Dermis microvascular lymphatic vessel endothelial cell (primary cell): ENCODE measurements at regions not wholly inside any gene's neighbourhood (a gene's known extent, or its start where the extent isn't known, plus 50 kb on each side); places are given as distances from the start of the nearest gene placed in this dataset.
"Not testable (repeated sequence)": the region's sequence is repeated elsewhere in the genome, so short reads cannot be mapped to it uniquely, and the experiment has no call there.

Source experiments
- DNase-seq, 2 donors: peaks; one replicate each; pipeline versions ENCODE4 v3.0.0 to v3.0.0-alpha.2; 2010; ENCODE audit warnings: low read depth in 2 of 2

DNA sequence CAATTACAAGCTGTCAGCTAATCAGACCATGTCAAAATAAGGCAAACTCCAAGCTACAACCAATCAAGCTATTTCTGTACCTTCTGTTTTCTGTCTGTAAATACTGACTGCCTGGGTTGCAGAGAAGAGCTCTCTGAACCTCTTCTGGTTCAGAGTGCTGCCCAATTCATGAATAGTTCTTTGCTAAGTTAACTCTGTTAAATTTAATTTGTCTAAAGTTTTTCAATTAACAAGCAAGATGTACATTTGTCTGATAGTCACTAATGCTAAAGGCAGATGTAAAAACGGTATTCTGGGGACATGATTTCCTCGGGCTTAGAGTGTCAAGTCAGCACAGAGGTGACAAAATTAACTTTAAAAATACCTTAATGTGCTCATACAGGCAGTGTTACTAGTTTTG, 408.3 kb upstream of the CLINT1 start:
- DNase-seq = no peak

DNA sequence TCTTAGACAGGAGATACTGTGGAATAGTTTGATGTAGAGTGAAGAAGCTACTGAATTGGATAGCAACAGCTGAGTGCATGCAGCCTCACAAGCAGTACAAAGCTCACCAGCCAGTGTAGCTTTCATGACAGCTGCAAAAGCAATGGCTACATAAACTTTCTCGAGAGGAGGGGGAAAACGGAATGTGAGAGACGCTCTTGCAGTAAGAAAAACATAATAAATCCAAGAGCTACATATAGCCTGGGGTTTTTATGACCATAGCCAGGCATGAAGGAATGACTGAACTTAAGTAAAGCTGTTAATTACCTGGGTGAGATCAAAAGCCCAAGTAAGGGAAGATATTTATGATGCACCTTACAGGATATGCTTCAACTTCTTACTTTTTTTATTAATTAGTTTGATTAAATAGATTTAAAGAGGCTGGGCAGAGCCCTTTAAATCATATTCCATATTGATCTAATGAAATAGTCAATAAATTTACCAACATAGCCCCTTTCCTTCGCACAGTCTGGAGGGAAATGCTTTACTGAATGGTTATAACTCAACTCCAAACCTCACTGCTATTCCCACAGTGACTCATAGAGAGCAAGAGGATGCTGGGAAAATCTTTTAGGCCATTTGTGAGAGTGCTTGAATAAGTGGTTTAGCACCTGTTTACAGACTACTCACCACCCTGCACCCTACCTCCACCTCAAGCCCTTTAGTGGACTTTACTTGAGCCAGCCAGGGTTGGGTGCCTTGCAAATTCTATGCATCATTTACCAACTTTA, 407.2 kb upstream of the CLINT1 start:
- DNase-seq = no peak

DNA sequence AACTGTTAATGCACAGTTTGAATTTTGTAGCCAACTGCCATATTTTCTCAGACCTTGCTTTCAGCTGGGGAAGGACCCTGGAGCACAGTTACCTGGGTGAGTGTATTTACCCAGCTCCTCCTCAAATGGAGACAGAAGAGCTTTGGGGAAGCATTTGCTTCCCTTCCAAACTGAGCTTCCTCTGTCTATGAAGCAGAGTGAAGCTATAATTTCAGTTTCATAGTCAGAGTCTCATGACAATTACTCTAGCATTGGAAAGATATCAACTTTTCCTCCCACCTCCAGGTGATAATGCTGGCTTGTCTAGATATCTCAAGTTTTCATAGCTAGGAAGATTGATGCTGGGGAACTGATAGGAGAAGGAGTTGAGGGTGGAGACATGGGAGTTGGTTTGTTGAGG, 406.4 kb upstream of the CLINT1 start:
- no peak for DNase-seq

DNA sequence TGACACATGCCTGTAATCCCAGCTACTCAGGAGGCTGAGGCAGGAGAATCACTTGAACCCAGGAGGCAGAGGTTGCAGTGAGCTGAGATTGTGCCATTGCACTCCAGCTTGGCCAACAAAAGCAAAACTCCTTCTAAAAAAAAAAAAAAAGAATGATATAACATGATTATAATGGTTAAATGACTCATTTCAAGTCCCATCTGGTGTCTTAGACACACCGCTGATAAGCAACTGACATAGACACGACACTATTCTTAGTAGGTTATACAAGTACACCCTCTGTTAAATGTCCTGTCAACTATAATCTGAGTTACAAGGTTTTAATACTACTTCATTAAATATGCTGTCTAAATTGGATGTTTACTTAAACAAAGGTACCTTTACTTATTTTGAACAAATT, 405.3 kb upstream of the CLINT1 start:
- DNase-seq = no peak

DNA sequence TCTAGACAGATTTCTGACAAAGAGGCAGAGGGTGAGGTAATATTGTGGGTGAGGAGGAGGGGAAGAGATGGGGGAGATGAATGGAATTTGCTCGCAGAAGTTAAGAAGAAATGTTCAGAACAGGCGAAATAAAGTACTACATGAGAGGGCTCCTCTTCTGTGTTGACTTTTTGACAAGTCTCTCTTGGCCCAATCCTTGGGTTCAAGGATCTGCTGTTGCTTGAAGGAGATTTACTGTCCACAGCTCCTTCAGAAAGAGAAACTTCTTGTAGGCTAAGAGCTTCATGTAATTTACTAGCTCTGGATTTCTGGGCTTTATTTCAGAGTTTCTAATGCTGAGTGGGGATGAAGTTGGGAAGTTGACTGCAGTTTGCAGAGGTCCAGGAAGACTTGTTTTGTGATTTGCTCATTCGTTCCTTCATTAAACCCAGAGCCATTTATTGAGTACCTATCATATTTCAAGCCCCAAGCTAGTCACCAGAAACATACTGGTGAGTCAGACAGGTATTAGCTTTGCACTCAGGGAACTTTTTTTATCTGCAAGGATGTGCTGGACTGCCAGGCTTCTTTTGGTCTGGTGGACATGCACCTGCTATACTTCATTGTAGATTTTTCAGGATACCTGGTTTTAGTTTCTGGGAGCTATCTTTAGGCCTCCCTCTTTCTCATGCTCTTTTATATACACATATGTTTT, 402.9 kb upstream of the CLINT1 start:
- no peak for DNase-seq

DNA sequence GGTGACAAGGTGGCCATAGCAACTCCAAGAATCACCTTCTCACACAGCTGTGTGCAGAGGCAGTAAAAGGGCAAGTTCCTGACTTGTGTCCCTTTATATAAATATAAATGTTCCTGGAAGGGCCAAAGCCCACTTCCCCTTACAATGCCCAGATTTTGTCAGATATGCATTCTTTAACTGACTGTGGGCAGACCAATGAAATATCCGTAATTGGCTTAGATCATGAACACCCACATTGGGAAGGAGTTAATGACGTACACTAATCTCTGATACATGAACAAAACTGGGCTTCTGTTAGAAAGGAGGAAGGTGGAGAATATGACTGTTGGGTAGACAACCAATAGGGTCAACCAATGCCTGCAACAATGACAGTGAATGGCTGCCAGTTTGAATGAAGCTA, 397.2 kb upstream of the CLINT1 start:
- DNase-seq = no peak

DNA sequence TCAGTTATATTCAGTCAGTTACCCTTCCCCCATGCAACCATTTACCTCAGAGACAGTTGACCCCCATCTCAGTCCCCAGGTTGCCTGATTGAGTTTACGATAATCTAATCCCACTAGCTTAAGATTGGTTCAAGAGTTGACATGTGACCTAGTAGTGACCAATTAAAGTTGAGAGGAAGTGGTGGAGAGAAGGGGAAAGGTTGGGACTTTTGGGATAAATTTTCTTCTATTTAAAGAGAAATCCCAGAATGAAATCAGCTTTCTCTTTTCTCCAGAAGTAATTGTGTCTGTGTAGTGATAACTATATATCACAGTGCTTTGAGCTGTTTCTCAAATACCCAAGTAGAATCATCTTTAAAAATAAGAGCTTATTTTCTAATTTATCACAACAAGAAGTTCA, 396.7 kb upstream of the CLINT1 start:
- DNase-seq = no peak

DNA sequence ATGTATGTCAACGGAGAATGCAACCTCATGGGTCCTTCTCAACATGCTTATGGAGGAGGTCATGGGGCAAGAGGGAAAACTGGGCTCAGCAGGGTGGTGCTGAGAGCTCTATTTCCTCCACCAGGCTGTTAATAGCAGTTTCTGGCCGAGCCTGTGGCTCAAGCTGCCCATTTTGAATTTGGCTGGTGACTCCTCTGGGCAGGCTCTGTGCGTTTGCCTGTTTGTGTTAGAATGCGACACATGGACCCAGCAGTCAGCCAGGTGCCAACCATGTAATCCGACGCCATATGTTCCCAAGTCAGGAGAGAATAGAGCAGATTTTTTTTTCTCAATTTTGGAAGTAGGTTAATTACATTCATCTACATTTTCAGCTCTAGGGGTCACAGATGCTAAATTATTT, 387.7 kb upstream of the CLINT1 start:
- no peak for DNase-seq

DNA sequence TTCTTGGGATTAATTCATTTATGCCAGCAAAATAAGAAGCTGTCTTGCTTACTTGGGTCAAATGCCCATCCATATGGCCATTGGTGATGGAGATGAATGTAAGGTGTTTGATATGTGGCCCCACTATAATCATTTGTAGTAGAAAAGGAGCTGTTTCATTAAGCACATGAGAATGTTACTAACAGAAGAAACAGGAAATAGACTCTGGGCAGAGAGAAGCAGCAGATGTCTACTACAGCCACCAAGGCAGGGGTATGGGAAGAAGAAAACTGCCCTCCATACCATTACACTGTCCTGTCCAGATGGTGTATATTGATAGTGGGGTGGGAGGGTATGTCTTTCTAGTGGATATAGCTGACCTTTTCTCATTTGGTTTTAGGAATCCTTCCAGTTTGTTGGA, 386.6 kb upstream of the CLINT1 start:
- DNase-seq = no peak

DNA sequence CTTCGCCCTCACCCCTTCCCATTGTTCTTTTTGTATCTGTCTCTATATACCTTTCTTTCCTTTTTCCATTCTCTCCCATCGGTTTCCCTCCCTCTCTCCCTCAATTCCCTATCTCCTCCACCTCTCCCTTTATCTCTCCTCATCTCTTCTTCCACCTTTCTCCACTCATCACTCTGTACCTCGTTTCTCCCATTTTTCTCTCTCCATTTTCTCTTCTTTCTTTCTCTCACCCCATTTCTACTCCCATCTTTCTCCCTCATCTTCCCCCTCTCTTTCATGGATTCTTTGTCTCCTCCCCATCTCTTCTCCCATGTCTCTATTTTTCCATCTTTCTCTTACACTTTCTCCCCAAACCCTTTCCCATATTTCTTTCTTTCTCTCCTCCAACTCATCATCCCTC, 385.9 kb upstream of the CLINT1 start:
- DNase-seq = no peak

DNA sequence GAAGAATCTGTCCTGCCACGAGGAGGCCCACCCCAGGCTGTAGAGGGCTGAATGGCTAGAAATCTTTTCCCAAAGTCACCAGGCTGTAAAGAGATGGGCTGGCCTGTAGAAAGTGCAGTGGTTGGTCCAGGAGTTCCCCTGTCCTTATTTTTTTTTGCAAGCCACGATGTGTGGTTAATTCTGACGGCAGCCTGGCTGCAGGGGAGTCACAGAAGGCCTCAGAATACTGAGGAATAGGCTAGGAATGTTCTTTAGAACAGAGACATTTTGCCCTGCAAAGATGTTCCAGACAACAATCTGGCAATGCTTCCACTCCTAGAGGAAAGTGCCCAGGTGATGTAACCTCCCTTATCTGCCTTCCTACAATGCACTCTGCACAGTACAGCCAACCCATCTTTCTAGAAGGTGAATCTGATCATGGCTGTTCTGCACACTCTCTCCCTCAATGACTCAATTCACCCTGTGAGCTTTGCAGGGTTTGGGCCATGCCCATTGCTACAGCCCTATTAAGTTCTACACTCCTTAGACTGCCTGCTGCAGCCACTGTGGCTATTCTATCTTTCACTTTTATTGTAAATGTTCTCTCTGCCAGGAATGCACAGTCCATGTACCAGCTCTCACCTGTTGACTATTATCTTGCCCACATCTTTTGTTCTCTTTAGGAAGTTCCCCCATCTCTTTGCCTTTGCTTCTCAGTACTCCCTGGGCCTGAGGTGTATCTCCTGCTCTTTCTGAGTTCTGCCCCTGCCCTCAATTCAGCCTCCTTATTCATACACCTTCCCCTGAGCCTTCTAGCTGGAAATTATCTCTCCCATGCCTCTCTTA, 377.8 kb upstream of the CLINT1 start:
- no peak for DNase-seq

DNA sequence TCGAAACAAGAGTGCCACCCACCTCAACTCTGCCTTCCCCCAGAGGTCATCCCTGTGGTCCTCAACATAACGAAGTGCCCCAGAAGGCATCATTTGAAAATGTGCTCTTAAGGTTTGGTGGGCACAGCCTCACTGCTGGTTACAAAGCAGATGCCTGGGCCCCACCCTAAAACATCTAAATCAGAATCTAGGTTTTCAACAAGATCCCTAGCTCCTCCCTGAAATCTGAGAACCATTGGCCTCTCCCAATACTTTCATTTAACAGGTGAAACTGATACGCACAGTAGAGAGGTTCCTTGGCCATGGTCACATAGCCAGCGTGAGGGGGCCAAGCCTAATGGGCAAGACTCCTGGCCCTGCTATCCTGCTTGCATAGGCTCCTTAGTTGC, 376.2 kb upstream of the CLINT1 start:
- DNase-seq = no peak

DNA sequence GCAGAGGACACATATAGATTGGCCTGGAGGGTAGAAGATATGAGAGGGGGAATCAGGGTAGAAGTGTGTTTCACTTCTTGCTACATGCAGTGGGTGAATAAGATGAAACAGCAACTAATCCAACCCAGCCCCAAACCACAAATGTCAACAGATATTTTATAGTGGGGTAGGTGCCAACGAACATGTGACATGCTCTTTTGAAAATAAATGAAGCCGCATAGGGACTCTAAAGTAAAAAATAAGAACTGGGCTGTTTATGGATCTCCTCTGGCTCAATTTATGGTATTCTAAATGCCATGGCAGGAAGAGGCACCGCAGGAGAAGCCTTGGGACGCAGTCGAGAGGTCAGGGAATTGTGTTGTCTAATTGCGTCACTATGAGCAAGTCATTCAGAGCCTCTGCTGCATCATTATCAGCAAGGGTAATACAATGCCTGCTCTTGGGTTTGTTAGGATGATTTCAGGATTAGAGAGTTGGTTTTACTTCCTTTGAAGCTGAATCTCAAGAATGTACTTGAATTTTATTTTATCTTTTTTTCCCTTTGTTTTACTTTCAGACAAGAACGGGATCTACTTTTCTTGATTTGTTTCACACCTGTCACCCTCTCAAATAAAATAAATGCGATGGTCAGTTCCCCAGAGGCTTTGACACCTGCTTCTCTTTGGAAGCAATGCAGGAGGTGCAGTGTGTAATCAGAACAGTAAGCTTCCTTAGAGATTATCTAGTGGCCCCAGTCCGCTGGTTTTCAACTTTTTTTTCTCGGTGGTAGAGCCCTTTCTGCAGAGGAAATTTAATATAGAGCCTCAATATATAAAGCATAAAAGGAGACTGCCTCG, 375.6 kb upstream of the CLINT1 start:
- DNase-seq = no peak

DNA sequence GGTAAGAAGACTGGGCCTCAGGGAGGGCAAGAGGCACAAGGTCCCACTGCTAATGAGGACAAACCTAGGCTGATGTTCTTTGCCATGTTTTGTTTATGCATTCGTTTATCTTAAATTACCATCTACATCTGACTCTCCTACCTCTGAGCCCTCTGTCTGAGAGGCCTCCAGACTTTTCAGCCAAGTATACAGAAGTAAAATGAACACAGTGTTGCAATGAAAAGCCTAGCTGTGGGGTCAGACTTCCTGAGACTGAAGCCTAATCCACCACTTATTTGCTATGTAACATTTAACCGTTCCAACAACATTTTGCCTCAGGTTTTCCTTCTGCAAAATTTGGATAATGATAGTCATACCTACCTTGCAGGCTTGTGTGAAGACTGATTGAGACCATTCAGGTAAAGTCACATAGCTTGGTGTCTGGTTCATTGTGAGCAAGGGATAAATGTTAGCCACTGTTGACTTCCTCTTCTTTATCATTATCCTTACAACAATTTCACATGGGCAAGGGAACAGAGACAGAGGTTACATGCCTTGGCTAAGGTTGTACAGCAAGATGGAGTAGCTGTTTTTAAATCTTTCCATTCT, 374.9 kb upstream of the CLINT1 start:
- no peak for DNase-seq

DNA sequence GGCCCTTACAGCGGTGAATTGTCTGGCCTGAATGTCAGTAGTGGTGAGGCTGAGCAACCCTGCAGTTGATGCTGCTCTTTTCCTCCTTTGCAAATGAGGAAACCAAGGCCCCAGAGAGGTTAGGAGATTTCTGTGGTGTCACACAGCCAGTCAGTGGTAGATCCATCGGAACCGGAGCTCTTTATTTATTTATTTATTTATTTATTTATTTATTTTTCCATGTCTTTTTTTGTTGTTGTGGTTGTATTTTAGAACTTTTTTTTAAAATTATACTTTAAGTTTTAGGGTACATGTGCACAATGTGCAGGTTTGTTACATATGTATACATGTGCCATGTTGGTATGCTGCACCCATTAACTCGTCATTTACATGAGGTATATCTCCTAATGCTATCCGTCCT, 368.4 kb upstream of the CLINT1 start:
- DNase-seq = not testable (repeated sequence)

DNA sequence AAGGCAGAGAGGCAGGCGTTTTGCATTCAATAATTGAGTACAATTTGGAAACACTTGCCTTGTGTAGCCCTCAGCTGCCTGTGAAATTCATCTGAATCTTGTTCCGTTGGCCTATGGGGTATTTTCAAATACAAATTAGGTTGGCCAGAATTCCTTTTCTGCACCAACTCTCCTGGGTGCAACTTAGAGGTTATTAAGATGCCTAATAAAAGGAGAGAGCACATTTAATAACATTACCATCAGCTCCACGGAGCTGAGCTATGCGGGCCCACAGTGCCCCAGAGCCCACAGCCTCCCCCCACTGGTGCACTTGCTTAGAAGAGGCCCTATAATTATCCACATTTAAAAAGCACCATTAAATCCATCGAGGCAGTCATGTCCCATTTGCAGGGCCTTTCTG, 367.6 kb upstream of the CLINT1 start:
- DNase-seq = no peak

DNA sequence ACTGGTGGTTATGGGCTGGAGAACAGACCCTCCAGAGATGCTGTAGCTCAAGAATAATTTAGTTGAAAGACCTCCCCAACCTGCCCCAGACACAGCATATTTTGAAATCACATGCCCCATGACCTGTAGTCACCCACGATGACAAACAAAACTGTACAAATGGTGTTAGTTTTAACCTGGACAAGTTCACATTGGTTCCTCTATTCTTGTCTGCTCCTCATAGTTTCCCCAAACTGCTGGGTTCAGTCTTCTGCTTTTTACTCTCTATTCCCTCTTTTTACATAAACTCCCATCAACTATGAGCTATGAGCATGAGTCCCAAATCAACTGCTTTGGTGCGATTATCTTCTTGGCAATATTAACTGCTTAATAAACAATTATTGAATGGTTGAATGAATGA, 365.3 kb upstream of the CLINT1 start:
- no peak for DNase-seq

DNA sequence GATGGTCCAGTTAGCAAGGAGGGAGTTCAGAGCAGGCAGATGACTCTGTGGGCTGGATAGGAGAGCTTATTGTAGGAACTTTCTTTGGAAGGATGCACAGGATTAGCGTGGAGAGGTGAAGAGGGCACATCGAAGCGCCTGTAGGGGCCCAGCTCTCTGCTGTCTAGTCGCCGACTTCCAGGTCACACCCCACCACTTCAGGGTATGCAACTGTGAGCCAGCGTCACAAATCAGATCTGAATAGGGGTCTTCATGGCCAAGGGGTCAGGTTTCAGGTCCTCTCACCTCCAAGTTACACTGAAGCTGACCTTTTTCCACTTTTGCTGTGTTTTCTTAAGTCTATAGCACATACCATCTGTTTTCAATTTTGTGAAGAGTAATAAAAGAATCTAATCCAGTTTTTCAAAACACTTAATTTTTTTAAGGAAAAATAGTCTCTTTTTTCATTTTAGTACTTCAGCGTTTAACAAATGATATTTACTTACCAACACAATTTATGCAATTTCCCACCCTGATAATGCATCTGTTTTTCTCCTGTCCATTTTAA, 364.2 kb upstream of the CLINT1 start:
- DNase-seq = no peak

DNA sequence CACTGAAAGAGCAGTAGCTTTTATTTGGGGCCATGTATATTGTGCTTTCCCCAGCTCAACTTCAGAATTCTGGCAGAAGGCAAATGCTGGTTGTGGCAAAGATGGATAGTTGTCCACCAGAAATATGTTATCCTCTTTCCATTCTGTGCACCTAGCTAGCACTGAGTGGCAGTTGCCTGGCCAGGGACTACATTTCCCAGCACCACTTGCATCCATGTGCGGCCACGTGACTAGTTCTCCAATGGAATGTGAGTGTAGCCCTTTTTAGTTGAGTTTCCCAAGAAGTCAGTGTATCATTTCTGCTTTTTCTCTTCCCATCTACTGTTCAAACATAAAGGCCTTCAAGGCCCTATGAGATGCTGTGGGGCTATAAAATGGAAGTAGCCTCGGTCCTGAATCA, 354.0 kb upstream of the CLINT1 start:
- no peak for DNase-seq

DNA sequence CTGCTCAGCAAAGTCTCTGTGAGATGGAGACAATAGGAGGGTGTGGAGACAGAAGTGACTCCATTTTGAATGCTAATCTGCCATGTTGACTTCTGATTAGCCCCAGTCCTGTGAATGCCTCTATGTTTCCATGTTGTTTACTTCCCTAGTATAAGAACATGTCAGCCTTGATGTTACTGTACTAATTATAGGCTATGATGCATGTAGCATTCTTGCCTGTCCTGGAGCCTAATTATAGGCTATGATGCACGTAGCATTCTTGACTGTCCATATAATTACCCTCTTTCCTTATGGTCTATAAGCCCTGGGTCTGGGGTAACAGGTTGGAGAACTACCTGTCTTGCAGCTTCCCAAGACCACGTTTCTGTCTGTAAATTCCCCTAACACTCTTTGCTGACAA, 353.3 kb upstream of the CLINT1 start:
- DNase-seq = no peak
